Lower leg skin (tissue), 4 donors: ENCODE measurements at regions not wholly inside any gene's neighbourhood (a gene's known extent, or its start where the extent isn't known, plus 50 kb on each side); places are given as distances from the start of the nearest gene placed in this dataset.

Experiments
- DNase-seq, 2 donors: peaks; one replicate each; pipeline ENCODE4 v3.0.0-alpha.2; 2019; ENCODE audit warnings: low spot score in 2 of 2
- H3K4me3 ChIP-seq: fragments of 200-600 bp; sonication (generic); 2 replicates; pipeline ENCODE4 v1.5.1; 2017; ENCODE audit warnings: mild to moderate bottlenecking, low read depth; ENCODE audit not compliant: poor library complexity, severe bottlenecking
- POLR2A ChIP-seq, 2 donors: fragments of 450-650 bp; IDR thresholded peaks; one replicate each; pipeline ENCODE4 v1.6.1; 2016 to 2017; ENCODE audit warnings: antibody characterized with exemption in 2 of 2, mild to moderate bottlenecking in 1 of 2, moderate library complexity in 1 of 2
- WGBS, 2 donors: methylation state at CpG; one replicate each; pipeline ENCODE4 v1.1.5; 2018; 5-methylcytosine and 5-hydroxymethylcytosine counted together
- intact Hi-C: fragments of 100-400 bp; cut with DNase I; formaldehyde crosslinking; loops from one replicate; pipeline ENCODE4 v1.15.0; 2023; ENCODE audit warnings: low total_unique reads
- TF ChIP-seq, protein P1 (sequence below), 3 donors: fragments of 450-650 bp; IDR thresholded peaks; one replicate each; pipeline ENCODE4 v1.5.1; 2016; ENCODE audit warnings: antibody characterized with exemption in 3 of 3, mild to moderate bottlenecking in 3 of 3, moderate library complexity in 2 of 3

DNA sequence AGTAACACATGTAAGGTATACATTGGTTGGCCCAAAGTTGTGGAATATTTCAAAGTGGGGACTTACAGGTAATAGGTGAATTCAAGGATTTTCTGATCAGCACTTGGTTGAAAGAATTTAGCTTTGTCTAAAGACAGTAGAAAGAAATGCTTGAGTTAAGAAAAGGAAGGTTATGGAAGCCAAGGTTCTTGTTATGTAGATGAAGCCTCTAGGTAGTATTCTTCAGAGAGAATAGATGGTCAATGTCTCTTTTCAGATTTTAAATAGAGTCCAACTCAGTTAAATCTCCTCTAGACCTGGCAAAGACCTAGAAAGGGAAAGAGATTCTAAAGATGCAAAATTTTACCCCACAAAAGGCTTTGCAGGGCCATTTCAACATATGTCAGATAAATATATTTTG is 157.4 kb downstream of the ANKRD30B start:
- intact Hi-C loops, result no loop called here
- no peak for TF ChIP-seq POLR2A (IDR thresholded peaks at IDR 0.05)
- TF ChIP-seq, protein P1, sequence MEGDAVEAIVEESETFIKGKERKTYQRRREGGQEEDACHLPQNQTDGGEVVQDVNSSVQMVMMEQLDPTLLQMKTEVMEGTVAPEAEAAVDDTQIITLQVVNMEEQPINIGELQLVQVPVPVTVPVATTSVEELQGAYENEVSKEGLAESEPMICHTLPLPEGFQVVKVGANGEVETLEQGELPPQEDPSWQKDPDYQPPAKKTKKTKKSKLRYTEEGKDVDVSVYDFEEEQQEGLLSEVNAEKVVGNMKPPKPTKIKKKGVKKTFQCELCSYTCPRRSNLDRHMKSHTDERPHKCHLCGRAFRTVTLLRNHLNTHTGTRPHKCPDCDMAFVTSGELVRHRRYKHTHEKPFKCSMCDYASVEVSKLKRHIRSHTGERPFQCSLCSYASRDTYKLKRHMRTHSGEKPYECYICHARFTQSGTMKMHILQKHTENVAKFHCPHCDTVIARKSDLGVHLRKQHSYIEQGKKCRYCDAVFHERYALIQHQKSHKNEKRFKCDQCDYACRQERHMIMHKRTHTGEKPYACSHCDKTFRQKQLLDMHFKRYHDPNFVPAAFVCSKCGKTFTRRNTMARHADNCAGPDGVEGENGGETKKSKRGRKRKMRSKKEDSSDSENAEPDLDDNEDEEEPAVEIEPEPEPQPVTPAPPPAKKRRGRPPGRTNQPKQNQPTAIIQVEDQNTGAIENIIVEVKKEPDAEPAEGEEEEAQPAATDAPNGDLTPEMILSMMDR (IDR thresholded peaks at IDR 0.05), result no peak
- DNase-seq, result no peak
- no peak overlapping the region for H3K4me3 ChIP-seq

DNA sequence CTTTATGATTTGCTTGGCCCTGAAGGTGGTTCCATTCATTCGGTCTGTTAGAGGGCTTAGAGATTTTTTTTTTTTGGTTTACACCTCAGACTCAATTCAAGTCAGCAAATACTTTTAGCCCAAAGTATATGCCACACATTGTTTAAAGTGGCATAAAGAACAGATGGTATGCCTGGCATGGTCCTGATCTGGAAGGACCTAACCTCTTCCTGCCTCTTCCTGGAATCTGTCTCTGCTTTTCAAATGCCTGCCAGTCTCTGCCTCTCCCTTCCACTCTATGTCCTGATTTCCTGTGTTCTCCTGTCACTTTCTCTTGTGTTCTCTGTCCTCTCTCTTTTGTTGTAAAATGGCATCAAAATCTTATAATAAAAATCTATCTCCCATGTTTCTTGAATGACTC is 158.0 kb downstream of the ANKRD30B start:
- TF ChIP-seq, protein P1 (IDR thresholded peaks at IDR 0.05), result no peak
- no peak for TF ChIP-seq POLR2A (IDR thresholded peaks at IDR 0.05)
- WGBS, 2 donors, result 77 to 82% methylated on average over 1 of the region's 1 CpG

DNA sequence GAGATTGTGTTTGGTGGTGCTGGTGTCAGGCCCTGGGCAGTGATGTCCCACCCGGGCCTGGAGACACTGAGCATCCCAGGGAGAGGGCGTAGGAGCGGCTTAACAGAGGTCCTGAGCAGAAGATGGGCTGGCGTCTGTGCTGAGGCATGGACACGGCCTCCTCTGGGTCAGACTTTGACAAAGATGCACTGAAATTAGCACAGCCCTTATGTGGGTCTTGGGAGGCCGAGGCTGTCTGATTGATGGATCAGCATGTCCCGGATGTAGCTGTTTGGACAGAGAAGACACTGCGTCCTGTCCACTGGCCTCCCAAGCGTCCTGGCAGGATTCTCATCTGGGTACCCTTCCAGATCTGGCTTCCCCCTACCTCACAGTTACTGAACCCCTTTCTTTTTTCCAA is 159.4 kb downstream of the ANKRD30B start:
- WGBS, 2 donors, result 76 to 89% methylated on average over 9 of the region's 9 CpGs
- intact Hi-C loops, result no loop called here

More for the DNA sequence above, 158.0 kb downstream of the ANKRD30B start:
- no peak for DNase-seq
- no peak overlapping the region for H3K4me3 ChIP-seq
- intact Hi-C loops, result no loop called here

DNA sequence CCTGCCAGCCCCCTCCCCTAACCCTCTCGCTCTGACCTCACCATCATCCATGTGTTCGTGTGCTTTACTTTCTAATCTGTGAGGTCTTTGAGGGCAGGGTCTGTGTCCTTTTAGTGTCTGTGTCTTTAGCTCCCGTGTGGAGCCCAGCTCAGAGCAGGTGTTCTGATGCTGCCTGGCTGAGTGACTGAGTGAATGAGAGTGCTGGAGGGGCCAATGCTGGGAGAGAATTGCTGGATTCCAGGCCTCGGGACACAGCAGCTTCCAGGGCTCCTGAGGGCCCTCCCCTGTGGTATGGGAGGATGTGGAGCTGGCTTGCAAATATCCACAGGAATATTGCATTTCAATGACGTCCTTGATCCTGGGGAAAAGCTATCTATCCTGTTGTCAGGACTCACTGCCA is 160.6 kb downstream of the ANKRD30B start:
- no peak for DNase-seq
- intact Hi-C loops, result no loop called here
- 68 to 77% methylated on average over 5 of the region's 5 CpGs for WGBS, 2 donors
- no peak overlapping the region for H3K4me3 ChIP-seq
- TF ChIP-seq POLR2A (IDR thresholded peaks at IDR 0.05), result no peak
- TF ChIP-seq, protein P1 (IDR thresholded peaks at IDR 0.05), result no peak

More for the DNA sequence above, 159.4 kb downstream of the ANKRD30B start:
- no peak for DNase-seq
- H3K4me3 ChIP-seq, result no peak overlapping the region
- TF ChIP-seq, protein P1 (IDR thresholded peaks at IDR 0.05), result no peak
- TF ChIP-seq POLR2A (IDR thresholded peaks at IDR 0.05), result no peak

DNA sequence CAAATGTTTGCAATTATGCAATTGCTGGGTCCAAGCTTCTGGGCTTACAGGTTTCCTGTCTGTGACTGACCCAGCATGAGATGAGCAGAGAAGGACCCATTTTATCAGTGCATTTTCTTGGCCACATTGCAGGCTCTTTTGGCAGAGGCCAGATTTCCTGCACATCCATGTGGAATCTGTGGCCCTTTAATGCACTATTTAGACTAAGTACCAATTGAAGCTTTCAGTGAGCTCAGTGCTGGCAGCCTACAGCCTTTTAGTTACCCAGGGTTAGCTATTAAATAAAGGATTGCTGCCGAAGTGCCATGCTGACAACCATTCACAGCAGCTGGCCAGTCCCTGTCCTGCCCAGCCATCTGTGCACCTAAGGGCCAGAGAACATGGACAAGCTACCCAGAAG is 165.0 kb downstream of the ANKRD30B start:
- TF ChIP-seq, protein P1 (IDR thresholded peaks at IDR 0.05), result no peak
- no peak for TF ChIP-seq POLR2A (IDR thresholded peaks at IDR 0.05)
- intact Hi-C loops, result no loop called here
- no peak overlapping the region for H3K4me3 ChIP-seq
- DNase-seq, result no peak
- 88 to 92% methylated on average over 1 of the region's 1 CpG for WGBS, 2 donors

DNA sequence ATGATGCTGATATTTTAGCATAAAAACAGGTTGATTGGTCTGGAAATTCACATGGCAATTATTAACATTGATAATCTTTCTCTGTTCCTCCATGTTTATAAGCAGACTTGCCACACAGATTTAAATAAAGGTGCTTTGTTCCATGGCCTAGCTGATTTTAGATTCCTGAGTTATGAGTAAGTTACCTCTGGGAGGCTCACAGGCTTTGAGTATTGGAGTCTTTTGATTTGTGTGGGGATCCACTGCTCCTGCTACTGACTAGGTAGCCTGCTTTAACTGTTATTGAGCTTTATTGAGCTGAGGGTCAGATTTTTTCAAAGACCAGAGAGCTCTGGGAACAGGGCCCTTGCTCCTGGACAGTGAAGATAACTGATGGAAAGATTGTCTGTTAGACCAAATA is 166.1 kb downstream of the ANKRD30B start:
- TF ChIP-seq, protein P1 (IDR thresholded peaks at IDR 0.05), result no peak
- no peak for TF ChIP-seq POLR2A (IDR thresholded peaks at IDR 0.05)
- DNase-seq, result no peak
- no peak overlapping the region for H3K4me3 ChIP-seq
- intact Hi-C loops, result no loop called here
